ENCODE measurements at regions not wholly inside any gene's neighbourhood (a gene's known extent, or its start where the extent isn't known, plus 50 kb on each side); places are given as distances from the start of the nearest gene placed in this dataset.

DNA sequence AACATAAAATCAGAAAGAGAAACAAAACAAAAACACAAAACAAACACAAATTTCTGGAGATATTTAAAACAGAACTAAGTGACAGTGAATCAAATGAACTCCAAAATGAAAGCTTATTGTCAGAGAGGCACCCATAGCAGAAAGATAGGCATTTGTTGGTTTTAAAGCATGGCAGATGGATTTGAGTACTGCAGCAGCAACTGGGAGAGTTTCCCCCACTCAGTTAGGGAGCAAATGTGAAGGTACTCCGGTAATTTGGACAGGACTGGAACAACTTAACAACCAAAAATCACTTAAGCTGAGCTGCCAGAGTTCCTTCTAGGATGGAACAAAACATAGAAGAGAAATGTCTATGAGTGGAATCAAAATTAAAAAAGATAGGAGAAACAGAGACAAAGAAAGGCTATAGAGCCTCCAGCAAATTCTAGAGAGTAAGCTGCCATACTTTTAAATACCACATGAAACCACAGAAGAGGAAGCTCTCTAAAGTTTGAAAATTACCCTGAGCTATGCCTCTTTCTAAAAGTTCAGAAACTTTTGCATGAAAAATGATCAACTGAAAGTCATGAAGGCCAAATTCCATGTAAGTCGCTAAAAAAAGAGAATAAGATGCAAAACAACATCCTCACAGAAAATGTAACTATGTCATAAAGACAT lies 1248.3 kb upstream of the USP15 start:
- no peak overlapping the region for H3K9ac ChIP-seq (ENCODE audit: low read depth in 1 of 3, low read length in 3 of 3)
- H3K4me3 ChIP-seq (ENCODE audit: low read length in 3 of 3), result no peak overlapping the region
- H3K27ac ChIP-seq (ENCODE audit: low read depth, low read length), result no peak overlapping the region
- H3K27me3 ChIP-seq (ENCODE audit: control insufficient read depth in 3 of 3, insufficient read depth in 3 of 3, low read length in 3 of 3), result no peaks in the 10 kb centered on the region
- H3K9me3 ChIP-seq (ENCODE audit: control insufficient read depth in 3 of 3, low read length in 3 of 3), result no peaks in the 10 kb centered on the region
- H3K36me3 ChIP-seq (ENCODE audit: control insufficient read depth in 3 of 3, insufficient read depth in 3 of 3, low read length in 3 of 3), result no peaks in the 10 kb centered on the region
- H3K4me1 ChIP-seq (ENCODE audit: control insufficient read depth in 3 of 3, insufficient read depth in 3 of 3, low read length in 3 of 3), result no peaks in the 10 kb centered on the region

GRCh38 chr12:61018571-61018970 lies 1241.6 kb upstream of the USP15 start:
- no peak overlapping the region for H3K4me3 ChIP-seq (ENCODE audit: low read length in 3 of 3)
- no peaks in the 10 kb centered on the region for H3K4me1 ChIP-seq (ENCODE audit: control insufficient read depth in 3 of 3, insufficient read depth in 3 of 3, low read length in 3 of 3)
- no peaks in the 10 kb centered on the region for H3K27me3 ChIP-seq (ENCODE audit: control insufficient read depth in 3 of 3, insufficient read depth in 3 of 3, low read length in 3 of 3)
- H3K9me3 ChIP-seq (ENCODE audit: control insufficient read depth in 3 of 3, low read length in 3 of 3), result no peaks in the 10 kb centered on the region
- H3K36me3 ChIP-seq (ENCODE audit: control insufficient read depth in 3 of 3, insufficient read depth in 3 of 3, low read length in 3 of 3), result no peaks in the 10 kb centered on the region
- H3K27ac ChIP-seq (ENCODE audit: low read depth, low read length), result no peak overlapping the region
- no peak overlapping the region for H3K9ac ChIP-seq (ENCODE audit: low read depth in 1 of 3, low read length in 3 of 3)

- H3K4me1 ChIP-seq (ENCODE audit: control insufficient read depth in 3 of 3, insufficient read depth in 3 of 3, low read length in 3 of 3), result no peaks in the 10 kb centered on the region
- no peaks in the 10 kb centered on the region for H3K9me3 ChIP-seq (ENCODE audit: control insufficient read depth in 3 of 3, low read length in 3 of 3)
- no peak overlapping the region for H3K4me3 ChIP-seq (ENCODE audit: low read length in 3 of 3)
- no peak overlapping the region for H3K9ac ChIP-seq (ENCODE audit: low read depth in 1 of 3, low read length in 3 of 3)
- no peaks in the 10 kb centered on the region for H3K36me3 ChIP-seq (ENCODE audit: control insufficient read depth in 3 of 3, insufficient read depth in 3 of 3, low read length in 3 of 3)
- no peaks in the 10 kb centered on the region for H3K27me3 ChIP-seq (ENCODE audit: control insufficient read depth in 3 of 3, insufficient read depth in 3 of 3, low read length in 3 of 3)
- no peak overlapping the region for H3K27ac ChIP-seq (ENCODE audit: low read depth, low read length)
Measured at GRCh38 chr12:61023231-61023630, 1237.0 kb upstream of the USP15 start.

GRCh38 chr12:61029516-61029915 lies 1230.7 kb upstream of the USP15 start:
- Histone ChIP-seq H3K27me3 (ENCODE audit: control insufficient read depth in 3 of 3, insufficient read depth in 3 of 3, low read length in 3 of 3) (no peaks in the 10 kb centered on the region), H3K4me1 (ENCODE audit: control insufficient read depth in 3 of 3, insufficient read depth in 3 of 3, low read length in 3 of 3) (no peaks in the 10 kb centered on the region), H3K9ac (ENCODE audit: low read depth in 1 of 3, low read length in 3 of 3) (no peak overlapping the region), H3K36me3 (ENCODE audit: control insufficient read depth in 3 of 3, insufficient read depth in 3 of 3, low read length in 3 of 3) (no peaks in the 10 kb centered on the region), H3K9me3 (ENCODE audit: control insufficient read depth in 3 of 3, low read length in 3 of 3) (no peaks in the 10 kb centered on the region), H3K4me3 (ENCODE audit: low read length in 3 of 3) (no peak overlapping the region), H3K27ac (ENCODE audit: low read depth, low read length) (no peak overlapping the region)

GRCh38 chr12:61037792-61038191 lies 1222.4 kb upstream of the USP15 start:
- Histone ChIP-seq H3K36me3 (ENCODE audit: control insufficient read depth in 3 of 3, insufficient read depth in 3 of 3, low read length in 3 of 3) (no peaks in the 10 kb centered on the region), H3K27ac (ENCODE audit: low read depth, low read length) (no peak overlapping the region), H3K4me1 (ENCODE audit: control insufficient read depth in 3 of 3, insufficient read depth in 3 of 3, low read length in 3 of 3) (no peaks in the 10 kb centered on the region), H3K27me3 (ENCODE audit: control insufficient read depth in 3 of 3, insufficient read depth in 3 of 3, low read length in 3 of 3) (no peaks in the 10 kb centered on the region), H3K9me3 (ENCODE audit: control insufficient read depth in 3 of 3, low read length in 3 of 3) (no peaks in the 10 kb centered on the region), H3K9ac (ENCODE audit: low read depth in 1 of 3, low read length in 3 of 3) (no peak overlapping the region), H3K4me3 (ENCODE audit: low read length in 3 of 3) (no peak overlapping the region)

DNA sequence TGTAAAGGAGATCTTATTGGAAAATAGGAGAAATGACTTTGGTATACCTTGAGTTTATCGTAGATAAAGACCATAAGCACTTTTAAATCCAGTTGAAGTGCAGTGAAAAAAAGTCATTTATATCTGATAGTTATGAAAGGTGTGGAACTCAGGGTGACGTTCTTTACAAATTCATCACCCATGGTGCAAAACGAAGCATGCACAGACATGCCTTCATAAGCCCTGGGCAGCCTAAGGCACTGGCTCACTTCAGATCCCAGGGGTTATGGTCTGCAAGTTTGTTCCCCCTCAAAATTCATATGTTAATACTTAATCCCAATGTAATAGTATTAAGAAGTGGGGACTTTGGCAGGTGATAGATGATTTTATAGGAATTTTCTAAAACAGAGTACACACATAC lies 1216.4 kb upstream of the USP15 start:
- H3K27me3 ChIP-seq (ENCODE audit: control insufficient read depth in 3 of 3, insufficient read depth in 3 of 3, low read length in 3 of 3), result no peaks in the 10 kb centered on the region
- H3K9ac ChIP-seq (ENCODE audit: low read depth in 1 of 3, low read length in 3 of 3), result no peak overlapping the region
- no peaks in the 10 kb centered on the region for H3K4me1 ChIP-seq (ENCODE audit: control insufficient read depth in 3 of 3, insufficient read depth in 3 of 3, low read length in 3 of 3)
- H3K36me3 ChIP-seq (ENCODE audit: control insufficient read depth in 3 of 3, insufficient read depth in 3 of 3, low read length in 3 of 3), result no peaks in the 10 kb centered on the region
- H3K9me3 ChIP-seq (ENCODE audit: control insufficient read depth in 3 of 3, low read length in 3 of 3), result no peaks in the 10 kb centered on the region
- H3K27ac ChIP-seq (ENCODE audit: low read depth, low read length), result no peak overlapping the region
- H3K4me3 ChIP-seq (ENCODE audit: low read length in 3 of 3), result no peak overlapping the region

DNA sequence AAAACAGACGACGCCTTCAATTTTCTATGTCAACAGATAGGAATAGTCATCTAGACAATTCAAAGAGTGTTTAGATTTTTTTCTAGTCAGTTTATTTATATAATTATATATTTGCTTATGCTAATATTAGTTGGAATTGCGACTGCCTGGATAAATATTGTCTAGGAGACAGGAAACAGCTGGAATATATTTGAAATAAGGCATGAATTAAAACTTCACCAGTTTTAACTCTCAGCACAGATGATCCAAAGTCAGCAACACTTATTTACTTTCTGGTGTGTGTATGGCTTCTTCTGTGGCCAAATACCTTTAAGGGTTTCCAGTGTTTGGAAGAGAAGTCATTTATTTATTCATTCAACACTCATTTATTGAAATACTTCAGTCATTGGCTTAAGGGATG lies 1215.4 kb upstream of the USP15 start:
- Histone ChIP-seq H3K36me3 (ENCODE audit: control insufficient read depth in 3 of 3, insufficient read depth in 3 of 3, low read length in 3 of 3) (no peaks in the 10 kb centered on the region), H3K27ac (ENCODE audit: low read depth, low read length) (no peak overlapping the region), H3K4me1 (ENCODE audit: control insufficient read depth in 3 of 3, insufficient read depth in 3 of 3, low read length in 3 of 3) (no peaks in the 10 kb centered on the region), H3K9ac (ENCODE audit: low read depth in 1 of 3, low read length in 3 of 3) (no peak overlapping the region), H3K4me3 (ENCODE audit: low read length in 3 of 3) (no peak overlapping the region), H3K9me3 (ENCODE audit: control insufficient read depth in 3 of 3, low read length in 3 of 3) (no peaks in the 10 kb centered on the region), H3K27me3 (ENCODE audit: control insufficient read depth in 3 of 3, insufficient read depth in 3 of 3, low read length in 3 of 3) (no peaks in the 10 kb centered on the region)

- H3K36me3 ChIP-seq (ENCODE audit: control insufficient read depth in 3 of 3, insufficient read depth in 3 of 3, low read length in 3 of 3), result no peaks in the 10 kb centered on the region
- H3K27me3 ChIP-seq (ENCODE audit: control insufficient read depth in 3 of 3, insufficient read depth in 3 of 3, low read length in 3 of 3), result no peaks in the 10 kb centered on the region
- no peak overlapping the region for H3K9ac ChIP-seq (ENCODE audit: low read depth in 1 of 3, low read length in 3 of 3)
- no peak overlapping the region for H3K4me3 ChIP-seq (ENCODE audit: low read length in 3 of 3)
- H3K27ac ChIP-seq (ENCODE audit: low read depth, low read length), result no peak overlapping the region
- H3K4me1 ChIP-seq (ENCODE audit: control insufficient read depth in 3 of 3, insufficient read depth in 3 of 3, low read length in 3 of 3), result no peaks in the 10 kb centered on the region
- H3K9me3 ChIP-seq (ENCODE audit: control insufficient read depth in 3 of 3, low read length in 3 of 3), result no peaks in the 10 kb centered on the region
Measured at GRCh38 chr12:61070640-61071414, 1189.4 kb upstream of the USP15 start.

- Histone ChIP-seq H3K9me3 (ENCODE audit: control insufficient read depth in 3 of 3, low read length in 3 of 3) (no peaks in the 10 kb centered on the region), H3K4me3 (ENCODE audit: low read length in 3 of 3) (no peak overlapping the region), H3K27ac (ENCODE audit: low read depth, low read length) (no peak overlapping the region), H3K36me3 (ENCODE audit: control insufficient read depth in 3 of 3, insufficient read depth in 3 of 3, low read length in 3 of 3) (no peaks in the 10 kb centered on the region), H3K9ac (ENCODE audit: low read depth in 1 of 3, low read length in 3 of 3) (no peak overlapping the region), H3K27me3 (ENCODE audit: control insufficient read depth in 3 of 3, insufficient read depth in 3 of 3, low read length in 3 of 3) (no peaks in the 10 kb centered on the region), H3K4me1 (ENCODE audit: control insufficient read depth in 3 of 3, insufficient read depth in 3 of 3, low read length in 3 of 3) (no peaks in the 10 kb centered on the region)
Measured at GRCh38 chr12:61072717-61073116, 1187.5 kb upstream of the USP15 start.

DNA sequence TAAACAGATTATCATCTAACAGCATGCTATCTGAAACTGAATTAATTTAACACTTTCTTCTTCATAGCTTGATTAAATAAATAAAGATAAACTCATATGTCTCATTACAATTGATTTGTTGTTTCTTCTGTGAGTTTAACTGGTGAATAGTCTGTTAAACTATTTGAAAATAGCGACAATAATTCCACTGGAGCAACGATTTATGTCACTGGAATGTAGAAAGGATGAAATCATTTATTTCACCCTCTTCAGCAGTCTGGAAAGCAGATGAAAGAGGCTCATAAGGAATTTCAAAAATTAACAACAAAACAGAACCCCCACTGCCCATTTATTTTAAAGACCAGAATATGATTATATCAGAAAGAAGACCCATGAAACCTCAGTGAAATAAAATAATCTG lies 1165.1 kb upstream of the USP15 start:
- H3K9ac ChIP-seq (ENCODE audit: low read depth in 1 of 3, low read length in 3 of 3), result no peak overlapping the region
- H3K4me3 ChIP-seq (ENCODE audit: low read length in 3 of 3), result no peak overlapping the region

More for the DNA sequence above, 1165.1 kb upstream of the USP15 start:
- Histone ChIP-seq H3K27me3 (ENCODE audit: control insufficient read depth in 3 of 3, insufficient read depth in 3 of 3, low read length in 3 of 3) (no peaks in the 10 kb centered on the region), H3K4me1 (ENCODE audit: control insufficient read depth in 3 of 3, insufficient read depth in 3 of 3, low read length in 3 of 3) (no peaks in the 10 kb centered on the region), H3K27ac (ENCODE audit: low read depth, low read length) (no peak overlapping the region), H3K9me3 (ENCODE audit: control insufficient read depth in 3 of 3, low read length in 3 of 3) (no peaks in the 10 kb centered on the region), H3K36me3 (ENCODE audit: control insufficient read depth in 3 of 3, insufficient read depth in 3 of 3, low read length in 3 of 3) (no peaks in the 10 kb centered on the region)

Data from skeletal muscle tissue (tissue), 3 donors.